HepG2 (cell line): ENCODE measurements at regions not wholly inside any gene's neighbourhood (a gene's known extent, or its start where the extent isn't known, plus 50 kb on each side); places are given as distances from the start of the nearest gene placed in this dataset.

Experiments used
- ATAC-seq: fragments of 200-7000 bp; cut with Tn5 transposase; 3 replicates; pipeline ENCODE4 v1.9.1; 2020; ENCODE audit warnings: mild to moderate bottlenecking, moderate library complexity
- BruUV-seq: library from RNA; stranded (reverse); fragments of 400-500 nt; replicated peaks from 2 replicates; lab custom pipeline; 2021; lab: Mats Ljungman, UMichigan
- CTCF ChIA-PET: fragments of 300-600 bp; formaldehyde crosslinking; extraction: SDS; loops from one replicate; lab custom pipeline; 2021; ENCODE audit warnings: low total read pairs, inconsistent platforms, low intra/inter-chr PET ratio; lab: Yijun Ruan, JAX
- POLR2A ChIA-PET: fragments of 350-600 bp; sonication (Branson Sonifier 250); formaldehyde crosslinking; loops from one replicate; lab custom pipeline; 2020; ENCODE audit warnings: antibody characterized with exemption, inconsistent platforms; lab: Yijun Ruan, JAX
- DNase-seq: peaks from one replicate; pipeline ENCODE4 v3.0.0-alpha.2; 2015; ENCODE audit warnings: low spot score
- FAIRE-seq: peaks from 3 replicates; lab custom pipeline; 2011; peaks lifted over from hg19 to GRCh38; lab: Jason Lieb, UNC
- H2AFZ ChIP-seq: one replicate; pipeline ENCODE4 v1.6.1; 2011; ENCODE audit warnings: low read length, inconsistent platforms
- H3K27ac ChIP-seq: fragments of 300-600 bp; 3 replicates; pipeline ENCODE4 v1.8.0; 2011; ENCODE audit warnings: mixed run types, mild to moderate bottlenecking, mixed read lengths, low read length, inconsistent platforms; ENCODE audit not compliant: insufficient read depth; ENCODE audit errors: extremely low read length
- H3K27me3 ChIP-seq, 2 experiments: fragments of 200-600 bp in 1 of 2; 2 replicates in 1 of 2; 3 replicates in 1 of 2; pipeline versions ENCODE4 v1.6.0 to v1.8.0; 2011; ENCODE audit warnings: low read length in 2 of 2, mild to moderate bottlenecking in 2 of 2, moderate library complexity in 2 of 2, inconsistent platforms in 1 of 2; ENCODE audit not compliant: insufficient read depth in 2 of 2, control insufficient read depth in 1 of 2
- H3K36me3 ChIP-seq, 2 experiments: fragments of 200-600 bp in 1 of 2; replicated peaks in 1 of 2; 2 replicates in 1 of 2; 3 replicates in 1 of 2; pipeline versions ENCODE4 v1.5.1 to v1.8.0; 2011; ENCODE audit warnings: low read length in 2 of 2, inconsistent platforms in 1 of 2; ENCODE audit not compliant: insufficient read depth in 2 of 2, control insufficient read depth in 1 of 2
- H3K4me1 ChIP-seq: 2 replicates; pipeline ENCODE4 v1.5.1; 2012; ENCODE audit warnings: low read length, inconsistent platforms; ENCODE audit not compliant: insufficient read depth
- H3K4me2 ChIP-seq: 2 replicates; pipeline ENCODE4 v1.6.0; 2011; ENCODE audit warnings: low read depth, low read length, inconsistent platforms
- H3K4me3 ChIP-seq, 3 experiments: fragments of 200-600 bp in 1 of 3; sonication (generic), shearing (Covaris generic) in 1 of 3; replicated peaks in 1 of 3; 2 replicates each; pipeline ENCODE4 v1.5.1; 2011 to 2016; ENCODE audit warnings: low read length in 3 of 3, inconsistent platforms in 2 of 3, low read depth in 2 of 3, mild to moderate bottlenecking in 2 of 3, control low read depth in 1 of 3, mixed read lengths in 1 of 3; ENCODE audit not compliant: insufficient read depth in 1 of 3
- H3K79me2 ChIP-seq: one replicate; pipeline ENCODE4 v1.6.1; 2011; ENCODE audit warnings: low read length, inconsistent platforms; ENCODE audit not compliant: insufficient read depth
- H3K9ac ChIP-seq: 2 replicates; pipeline ENCODE4 v1.6.0; 2011; ENCODE audit warnings: mild to moderate bottlenecking, low read depth, low read length, inconsistent platforms; ENCODE audit not compliant: insufficient read depth
- H3K9me3 ChIP-seq: 2 replicates; pipeline ENCODE4 v1.5.1; 2012; ENCODE audit warnings: mild to moderate bottlenecking, low read length
- H4K20me1 ChIP-seq: 2 replicates; pipeline ENCODE4 v1.6.0; 2011; ENCODE audit warnings: inconsistent platforms, mild to moderate bottlenecking, low read length, moderate library complexity; ENCODE audit not compliant: insufficient read depth
- ATF6 ChIP-seq: sonication (generic); formaldehyde crosslinking; conservative IDR thresholded peaks from 2 replicates; pipeline ENCODE4 v1.4.0; 2020; ENCODE audit warnings: missing genetic modification reagents
- EEA1 ChIP-seq: sonication (generic); formaldehyde crosslinking; IDR thresholded peaks from 2 replicates; pipeline ENCODE4 v1.5.1; 2020; ENCODE audit warnings: mild to moderate bottlenecking, missing genetic modification reagents, borderline replicate concordance
- FOSL1 ChIP-seq: sonication (generic); formaldehyde crosslinking; IDR thresholded peaks from 2 replicates; pipeline ENCODE4 v1.9.0; 2021; ENCODE audit warnings: missing genetic modification reagents, borderline replicate concordance
- GRHL1 ChIP-seq: sonication (generic); formaldehyde crosslinking; conservative IDR thresholded peaks from 2 replicates; pipeline ENCODE4 v1.8.0; 2022; ENCODE audit warnings: missing genetic modification reagents
- HIVEP1 ChIP-seq: sonication (generic); formaldehyde crosslinking; IDR thresholded peaks from 2 replicates; pipeline ENCODE4 v1.4.0; 2020; ENCODE audit warnings: mild to moderate bottlenecking, missing genetic modification reagents
- MAFG ChIP-seq: sonication (generic); formaldehyde crosslinking; IDR thresholded peaks from 2 replicates; pipeline ENCODE4 v1.5.1; 2020; ENCODE audit warnings: mild to moderate bottlenecking, missing genetic modification reagents
- STAT6 ChIP-seq: sonication (generic); formaldehyde crosslinking; IDR thresholded peaks from 2 replicates; pipeline ENCODE4 v1.4.0; 2020; ENCODE audit warnings: missing genetic modification reagents, mild to moderate bottlenecking, borderline replicate concordance
- ZBTB3 ChIP-seq: sonication (generic); formaldehyde crosslinking; IDR thresholded peaks from 2 replicates; pipeline ENCODE4 v1.4.0; 2020; ENCODE audit warnings: low read depth, mild to moderate bottlenecking, moderate library complexity, missing genetic modification reagents, borderline replicate concordance
- ZNF749 ChIP-seq: sonication (generic); formaldehyde crosslinking; IDR thresholded peaks from 2 replicates; pipeline ENCODE4 v1.8.0; 2022; ENCODE audit warnings: mild to moderate bottlenecking, missing genetic modification reagents, moderate library complexity, borderline replicate concordance
- ZNF780A ChIP-seq: sonication (generic); formaldehyde crosslinking; IDR thresholded peaks from 2 replicates; pipeline ENCODE4 v1.8.0; 2022; ENCODE audit warnings: mild to moderate bottlenecking, missing genetic modification reagents, moderate library complexity
- ZNF790 ChIP-seq: sonication (generic); formaldehyde crosslinking; IDR thresholded peaks from 2 replicates; pipeline ENCODE4 v1.8.0; 2022; ENCODE audit warnings: missing genetic modification reagents, mild to moderate bottlenecking, borderline replicate concordance
- ZSCAN22 ChIP-seq: sonication (generic); formaldehyde crosslinking; IDR thresholded peaks from 2 replicates; pipeline ENCODE4 v1.4.0; 2020; ENCODE audit warnings: mild to moderate bottlenecking, missing genetic modification reagents
- whole genome bisulfite sequencing: methylation state at CpG from one replicate; pipeline ENCODE4 v1.1.6; 2017; ENCODE audit warnings: low lambda C conversion rate; 5-methylcytosine and 5-hydroxymethylcytosine counted together
- in situ Hi-C: cut with HindIII; loops from 2 replicates; pipeline ENCODE4 v1.10.0; 2017; ENCODE audit warnings: low pct_unique_long_range_greater_than_20kb; ENCODE audit not compliant: extremely low pct_ligation_motif_present
- intact Hi-C: fragments of 100-400 bp; cut with micrococcal nuclease; formaldehyde crosslinking; loops from one replicate; pipeline ENCODE4 v1.10.0; 2022; ENCODE audit not compliant: unreplicated experiment
- TF ChIP-seq, protein P1 (sequence below): sonication (generic); formaldehyde crosslinking; IDR thresholded peaks from 2 replicates; pipeline ENCODE4 v1.5.1; 2020; ENCODE audit warnings: mild to moderate bottlenecking, missing genetic modification reagents, moderate library complexity
- TF ChIP-seq, protein P2 (sequence below): sonication (generic); formaldehyde crosslinking; IDR thresholded peaks from 2 replicates; pipeline ENCODE4 v1.5.0; 2020; ENCODE audit warnings: mild to moderate bottlenecking, low read depth, missing genetic modification reagents, borderline replicate concordance
- TF ChIP-seq, protein P3 (sequence below): sonication (generic); formaldehyde crosslinking; IDR thresholded peaks from 2 replicates; pipeline ENCODE4 v1.4.0; 2020; ENCODE audit warnings: missing genetic modification reagents

- in situ Hi-C loops: no loop called here
- WGBS: 2% methylated on average over 7 of the region's 7 CpGs
- Histone ChIP-seq H3K9ac (no peak overlapping the region), H3K27ac (no peak overlapping the region), H3K79me2 (no peaks in the 10 kb centered on the region), H3K4me1 (no peaks in the 10 kb centered on the region), H3K27me3 (no peaks in the 10 kb centered on the region; a peak in 1 of 5 replicates), H3K36me3 (no peaks in the 10 kb centered on the region), H3K4me3 (no peak overlapping the region), H3K9me3 (no peaks in the 10 kb centered on the region), H4K20me1 (no peaks in the 10 kb centered on the region), H3K4me2 (no peak overlapping the region), H2AFZ (no peak overlapping the region)
- ATAC-seq: no peak
- no TSS peak for BruUV-seq
- no peak for DNase-seq
- intact Hi-C loops: no loop called here
- POLR2A ChIA-PET: no interaction called here
- CTCF ChIA-PET: no interaction called here
- no peak for FAIRE-seq
- TF ChIP-seq ZNF790 (CRISPR knock-in tag) (no peak), EEA1 (no peak), FOSL1 (CRISPR knock-in tag) (no peak), MAFG (CRISPR knock-in tag) (no peak), ZBTB3 (CRISPR knock-in tag) (no peak), HIVEP1 (CRISPR knock-in tag) (no peak), ATF6 (CRISPR knock-in tag) (no peak), ZNF749 (CRISPR knock-in tag) (no peak), GRHL1 (CRISPR knock-in tag) (no peak), STAT6 (CRISPR knock-in tag) (no peak), ZNF780A (CRISPR knock-in tag) (no peak), ZSCAN22 (CRISPR knock-in tag) (no peak)
- TF ChIP-seq, protein P1, sequence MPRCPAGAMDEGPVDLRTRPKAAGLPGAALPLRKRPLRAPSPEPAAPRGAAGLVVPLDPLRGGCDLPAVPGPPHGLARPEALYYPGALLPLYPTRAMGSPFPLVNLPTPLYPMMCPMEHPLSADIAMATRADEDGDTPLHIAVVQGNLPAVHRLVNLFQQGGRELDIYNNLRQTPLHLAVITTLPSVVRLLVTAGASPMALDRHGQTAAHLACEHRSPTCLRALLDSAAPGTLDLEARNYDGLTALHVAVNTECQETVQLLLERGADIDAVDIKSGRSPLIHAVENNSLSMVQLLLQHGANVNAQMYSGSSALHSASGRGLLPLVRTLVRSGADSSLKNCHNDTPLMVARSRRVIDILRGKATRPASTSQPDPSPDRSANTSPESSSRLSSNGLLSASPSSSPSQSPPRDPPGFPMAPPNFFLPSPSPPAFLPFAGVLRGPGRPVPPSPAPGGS (CRISPR knock-in tag): no peak
- TF ChIP-seq, protein P2, sequence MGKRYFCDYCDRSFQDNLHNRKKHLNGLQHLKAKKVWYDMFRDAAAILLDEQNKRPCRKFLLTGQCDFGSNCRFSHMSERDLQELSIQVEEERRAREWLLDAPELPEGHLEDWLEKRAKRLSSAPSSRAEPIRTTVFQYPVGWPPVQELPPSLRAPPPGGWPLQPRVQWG: no peak
- TF ChIP-seq, protein P3, sequence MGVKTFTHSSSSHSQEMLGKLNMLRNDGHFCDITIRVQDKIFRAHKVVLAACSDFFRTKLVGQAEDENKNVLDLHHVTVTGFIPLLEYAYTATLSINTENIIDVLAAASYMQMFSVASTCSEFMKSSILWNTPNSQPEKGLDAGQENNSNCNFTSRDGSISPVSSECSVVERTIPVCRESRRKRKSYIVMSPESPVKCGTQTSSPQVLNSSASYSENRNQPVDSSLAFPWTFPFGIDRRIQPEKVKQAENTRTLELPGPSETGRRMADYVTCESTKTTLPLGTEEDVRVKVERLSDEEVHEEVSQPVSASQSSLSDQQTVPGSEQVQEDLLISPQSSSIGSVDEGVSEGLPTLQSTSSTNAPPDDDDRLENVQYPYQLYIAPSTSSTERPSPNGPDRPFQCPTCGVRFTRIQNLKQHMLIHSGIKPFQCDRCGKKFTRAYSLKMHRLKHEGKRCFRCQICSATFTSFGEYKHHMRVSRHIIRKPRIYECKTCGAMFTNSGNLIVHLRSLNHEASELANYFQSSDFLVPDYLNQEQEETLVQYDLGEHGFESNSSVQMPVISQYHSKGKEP (CRISPR knock-in tag): no peak
Measured at GRCh38 chr10:84829131-84829530, 500.7 kb downstream of the CCSER2 start.
